HG02642 (cell line): ENCODE measurements at regions not wholly inside any gene's neighbourhood (a gene's known extent, or its start where the extent isn't known, plus 50 kb on each side); places are given as distances from the start of the nearest gene placed in this dataset.
"Not testable (repeated sequence)": the region's sequence is repeated elsewhere in the genome, so short reads cannot be mapped to it uniquely, and the experiment has no call there.

Source experiments
- ATAC-seq: cut with Tn5 transposase; IDR thresholded peaks from one replicate; pipeline ENCODE4 v1.9.1; 2021; ENCODE audit warnings: mild to moderate bottlenecking; ENCODE audit not compliant: unreplicated experiment, poor library complexity

DNA sequence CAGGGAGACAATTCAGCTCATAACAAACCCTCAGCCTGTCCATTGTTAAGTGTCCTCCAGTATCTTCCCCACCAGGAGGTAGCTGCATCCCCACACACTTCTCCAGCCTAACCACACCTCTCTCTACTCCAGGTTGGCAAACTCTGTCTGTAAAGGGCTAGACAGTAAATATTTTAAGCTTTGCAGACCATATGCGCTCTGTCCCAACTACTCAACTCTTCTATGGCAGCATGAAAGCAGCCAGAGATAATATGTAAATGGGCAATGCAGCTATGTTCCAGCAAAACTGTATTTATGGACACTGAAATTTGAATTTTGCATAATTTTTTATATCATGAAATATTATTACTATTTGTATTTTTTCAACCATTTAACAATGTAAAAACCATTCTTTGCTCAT, 230.4 kb upstream of the STT3B start:
- ATAC-seq: no peak

DNA sequence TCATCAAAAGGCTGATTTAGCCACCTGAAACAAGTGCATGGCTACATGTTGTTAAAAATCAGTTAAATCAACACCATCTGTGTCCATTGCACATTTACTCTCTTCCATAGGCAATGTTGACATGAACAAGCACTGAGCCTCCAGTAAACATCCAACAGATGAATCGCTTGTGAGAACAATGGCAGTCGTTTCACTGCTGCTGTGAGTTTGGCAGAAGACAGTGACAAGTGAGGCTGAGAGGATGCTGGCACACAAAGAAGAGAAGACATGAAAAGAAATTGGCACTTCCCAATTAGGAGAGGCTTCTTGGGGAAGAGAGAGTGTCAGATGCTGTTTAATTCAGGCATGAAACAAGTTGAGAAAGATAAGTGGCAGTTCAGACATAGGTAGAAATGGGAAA, 227.4 kb upstream of the STT3B start:
- no peak for ATAC-seq

DNA sequence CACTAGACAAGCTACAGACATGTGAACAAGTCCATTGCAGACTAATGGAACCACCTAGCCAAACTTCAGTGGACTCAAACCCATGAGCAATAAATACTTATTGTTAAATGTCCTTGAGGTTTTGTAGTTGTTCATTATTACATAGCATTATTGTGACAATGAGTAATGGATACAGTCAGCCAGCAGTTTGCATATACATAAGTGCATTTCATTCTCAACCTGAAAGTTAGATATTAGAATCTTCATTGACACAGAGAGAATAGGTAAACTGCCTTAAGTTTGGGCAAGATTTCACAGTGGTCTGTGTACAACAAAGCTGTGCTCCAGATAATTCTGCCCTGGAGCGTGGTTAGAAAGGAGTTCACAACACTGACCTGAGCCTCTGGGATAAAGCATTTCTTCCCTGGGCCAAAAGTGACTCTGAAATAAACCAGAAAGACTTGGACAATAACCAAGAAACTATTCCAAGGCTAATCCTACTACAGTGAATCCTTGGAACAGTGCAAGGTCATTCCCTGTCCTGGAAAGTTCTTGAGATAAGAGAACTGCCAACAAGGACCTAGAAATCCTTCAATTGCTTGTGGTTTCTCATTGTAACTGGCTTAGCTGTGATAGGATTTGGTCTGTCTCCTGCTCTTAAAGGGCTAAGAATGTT, 225.5 kb upstream of the STT3B start:
- ATAC-seq: no peak

DNA sequence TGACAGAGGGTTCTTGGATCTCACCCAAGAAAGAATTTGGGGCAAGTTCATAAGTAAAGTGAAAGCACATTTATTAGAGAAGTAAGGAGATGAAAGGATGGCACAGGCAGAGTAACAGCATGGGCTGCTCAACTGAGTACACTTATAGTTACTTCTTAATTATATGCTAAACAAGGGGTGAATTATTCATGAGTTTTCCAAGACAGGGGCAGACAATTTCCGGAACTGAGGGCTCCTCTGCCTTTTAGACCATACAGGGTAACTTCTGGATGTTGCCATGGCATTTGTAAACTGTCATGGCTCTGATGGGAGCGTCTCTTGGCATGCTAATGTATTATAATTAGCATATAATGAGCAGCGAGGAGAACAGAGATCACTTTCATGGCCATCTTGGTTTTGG, 221.2 kb upstream of the STT3B start:
- no peak for ATAC-seq

DNA sequence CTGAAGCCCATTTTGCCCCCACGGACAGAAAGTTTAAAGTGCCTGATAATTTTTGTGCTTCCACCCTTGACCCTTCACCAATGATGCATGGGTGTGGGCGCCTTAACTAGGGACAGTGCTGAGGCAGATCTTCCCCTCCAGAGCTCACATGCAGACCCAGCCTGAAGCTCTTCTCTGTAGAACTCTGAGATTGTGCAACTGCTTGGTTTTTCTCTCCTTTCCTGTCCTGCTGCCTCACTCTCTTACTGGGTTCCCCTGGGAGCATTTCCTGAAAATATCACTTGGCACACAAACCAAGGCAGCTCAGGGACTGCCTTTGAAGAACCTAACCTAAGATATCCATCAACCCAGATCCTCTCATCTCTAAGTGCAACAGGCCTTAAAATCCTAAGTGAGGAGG, 220.3 kb upstream of the STT3B start:
- no peak for ATAC-seq

DNA sequence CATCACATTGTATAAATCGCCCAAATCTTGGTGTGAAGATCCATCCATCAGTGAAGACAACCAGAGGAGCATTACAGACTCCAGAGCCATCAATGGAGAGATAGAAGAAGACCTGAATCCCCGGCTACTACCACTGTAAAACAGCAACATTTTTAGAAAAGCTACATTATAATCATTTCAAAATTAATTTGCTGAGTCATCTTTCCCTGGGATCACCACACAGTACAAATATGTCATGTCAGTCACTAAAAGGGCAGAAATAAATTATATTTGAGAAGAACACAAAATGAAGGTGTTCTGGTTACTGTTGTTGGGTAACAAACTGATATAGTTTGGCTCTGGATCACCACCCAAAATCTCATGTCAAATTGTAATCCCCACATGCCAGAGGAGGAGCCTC, 218.5 kb upstream of the STT3B start:
- no peak for ATAC-seq

DNA sequence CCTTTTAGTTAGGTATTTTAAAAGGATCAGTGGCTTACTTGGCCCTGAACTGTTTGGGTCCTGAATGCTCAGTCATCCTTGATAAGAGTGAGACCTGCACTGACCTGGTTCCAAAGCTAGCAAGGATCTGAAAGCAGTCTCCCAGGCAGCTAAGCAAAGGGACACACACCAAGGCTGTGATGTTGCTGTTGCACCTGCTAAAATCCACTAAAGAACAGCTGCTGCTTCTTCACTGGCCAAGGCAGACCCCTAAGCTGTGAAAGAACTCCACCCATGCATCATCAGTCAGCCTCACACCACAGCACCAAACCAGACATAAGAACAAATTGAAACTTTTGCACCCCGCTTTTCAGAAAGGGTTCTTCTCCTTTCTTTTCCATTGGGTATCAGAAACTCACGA, 213.4 kb upstream of the STT3B start:
- ATAC-seq: no peak

DNA sequence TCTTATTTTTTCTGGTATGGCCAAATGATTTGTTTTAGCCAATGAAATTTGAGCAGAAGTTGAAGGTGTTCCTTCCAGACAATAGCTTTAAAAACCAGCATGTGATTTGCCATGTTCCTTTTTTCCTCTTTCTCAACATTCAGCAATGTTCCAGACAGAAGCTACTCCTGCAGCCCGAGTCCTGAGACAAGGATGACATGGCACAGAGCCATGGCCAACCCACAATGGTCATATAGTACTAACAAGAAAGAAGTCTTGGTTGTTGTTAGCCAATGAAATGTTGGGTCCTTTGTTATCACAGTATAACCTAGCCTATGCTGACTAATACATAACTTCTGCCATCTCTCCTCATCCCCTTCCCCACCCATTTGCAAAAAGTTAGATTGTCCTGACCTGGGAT, 211.1 kb upstream of the STT3B start:
- no peak for ATAC-seq

DNA sequence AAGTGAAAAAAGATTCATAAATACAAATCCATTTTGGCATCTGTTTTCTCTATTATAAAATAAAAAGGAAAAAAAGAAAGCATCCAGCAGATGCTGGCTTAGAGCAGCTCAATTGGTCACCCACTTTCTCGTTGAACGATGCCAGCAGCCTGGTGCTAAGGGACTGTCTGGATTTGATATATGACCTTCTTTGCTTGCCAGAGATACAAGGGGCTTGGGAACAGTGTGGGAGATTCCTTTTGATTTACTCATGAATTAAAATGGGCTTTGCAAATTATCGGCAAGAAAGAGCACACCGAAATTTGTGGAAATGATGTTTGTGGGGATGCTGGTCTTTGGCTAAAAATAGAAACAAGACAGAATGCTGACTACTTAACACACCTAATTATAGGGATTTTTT, 210.3 kb upstream of the STT3B start:
- no peak for ATAC-seq

DNA sequence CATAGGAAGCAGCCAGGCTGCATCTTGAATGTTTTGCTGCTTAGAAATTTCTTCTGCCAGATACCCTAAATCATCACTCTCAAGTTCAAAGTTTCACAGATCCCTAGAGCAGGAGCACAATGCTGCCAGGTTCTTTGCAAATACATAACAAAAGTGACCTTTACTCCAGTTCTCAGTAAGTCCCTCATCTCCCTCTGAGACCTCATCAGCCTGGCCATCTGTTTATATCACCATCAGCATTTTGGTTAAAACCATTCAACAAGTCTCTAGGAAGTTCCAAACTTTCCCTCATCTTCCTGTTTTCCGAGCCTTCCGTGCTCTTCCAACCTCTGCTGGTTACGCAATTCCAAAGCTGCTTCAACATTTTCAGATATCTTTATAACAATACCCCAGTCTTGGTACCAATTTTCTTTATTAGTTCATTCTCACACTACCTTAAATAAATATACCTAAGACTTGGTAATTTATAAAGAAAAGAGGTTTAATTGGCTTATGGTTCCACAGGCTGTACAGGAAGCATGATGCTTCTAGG, 204.8 kb upstream of the STT3B start:
- not testable (repeated sequence) for ATAC-seq

DNA sequence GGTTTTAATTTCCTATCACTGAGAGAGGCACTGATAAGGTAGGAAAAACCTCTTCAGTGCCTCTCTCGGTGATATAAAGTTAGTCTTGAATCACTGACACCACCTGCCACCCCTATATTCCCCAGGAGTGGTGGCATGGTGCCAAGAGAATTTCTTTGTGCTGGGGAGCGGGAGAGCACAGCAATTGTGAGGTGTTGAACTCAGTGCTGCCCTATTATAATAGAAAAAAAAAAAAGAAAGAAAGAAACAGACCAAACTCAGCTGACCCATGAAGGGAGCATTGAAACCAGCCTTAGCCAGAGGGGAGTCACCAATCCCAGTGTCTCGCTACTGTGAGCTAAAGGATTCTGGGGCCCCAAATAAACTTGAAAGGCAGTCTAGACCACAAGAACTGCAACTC, 201.4 kb upstream of the STT3B start:
- ATAC-seq: no peak

DNA sequence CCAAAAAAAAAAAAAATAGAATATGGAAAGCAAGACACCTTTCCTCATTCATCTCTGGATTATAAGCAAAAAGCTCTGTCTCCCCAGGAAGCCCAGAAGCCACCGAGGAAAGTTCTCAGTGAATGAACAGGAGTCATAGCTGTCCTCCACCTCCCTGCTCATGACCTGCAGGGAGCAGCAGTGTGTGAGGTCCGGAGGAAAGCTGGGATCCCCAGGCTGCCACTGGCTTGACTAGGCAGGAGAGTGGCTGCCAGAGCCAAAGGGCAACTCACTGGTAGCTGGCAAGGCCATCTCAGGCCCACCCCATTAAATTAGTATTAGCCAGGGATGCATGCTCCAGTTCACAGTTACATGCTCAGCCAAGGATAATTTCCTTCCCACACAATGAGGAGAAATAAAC, 191.6 kb upstream of the STT3B start:
- ATAC-seq: no peak

DNA sequence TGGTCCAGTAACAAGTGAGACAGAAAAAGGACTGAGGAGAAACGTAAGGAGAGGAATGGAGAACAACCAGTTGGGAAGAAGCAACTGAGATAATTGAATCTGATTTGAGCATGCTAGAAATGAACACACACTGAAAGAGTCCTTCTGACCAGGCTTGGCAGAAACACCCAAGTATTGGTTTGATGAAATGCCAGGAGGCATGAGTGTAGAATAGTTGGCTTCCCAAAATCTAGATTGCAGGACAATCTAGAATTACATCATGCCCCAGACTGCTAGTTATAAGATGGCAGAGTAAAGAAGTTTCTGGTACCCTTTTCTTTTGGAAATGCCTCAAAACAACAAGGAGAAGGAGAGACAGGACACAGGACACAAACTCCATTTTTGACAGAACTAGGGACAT, 189.7 kb upstream of the STT3B start:
- ATAC-seq: no peak

DNA sequence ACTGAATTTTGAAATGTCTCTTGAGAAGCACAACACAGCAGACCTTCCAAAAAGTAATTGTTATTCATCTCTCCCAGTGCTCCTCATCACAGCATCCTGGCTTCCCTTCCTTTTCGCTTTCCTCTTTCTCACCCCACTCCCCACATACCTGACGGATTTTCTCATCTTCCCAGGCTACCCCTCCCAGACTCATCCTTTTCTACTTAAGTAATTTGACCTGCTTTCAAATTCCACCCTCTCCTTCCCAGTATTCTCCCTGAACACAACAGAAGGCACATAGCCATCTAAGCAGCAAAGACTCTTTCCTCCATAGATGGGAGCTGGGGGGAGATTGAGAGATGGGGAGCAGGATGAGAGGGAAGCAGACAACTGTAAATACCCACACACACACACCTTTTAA, 187.1 kb upstream of the STT3B start:
- ATAC-seq: no peak

DNA sequence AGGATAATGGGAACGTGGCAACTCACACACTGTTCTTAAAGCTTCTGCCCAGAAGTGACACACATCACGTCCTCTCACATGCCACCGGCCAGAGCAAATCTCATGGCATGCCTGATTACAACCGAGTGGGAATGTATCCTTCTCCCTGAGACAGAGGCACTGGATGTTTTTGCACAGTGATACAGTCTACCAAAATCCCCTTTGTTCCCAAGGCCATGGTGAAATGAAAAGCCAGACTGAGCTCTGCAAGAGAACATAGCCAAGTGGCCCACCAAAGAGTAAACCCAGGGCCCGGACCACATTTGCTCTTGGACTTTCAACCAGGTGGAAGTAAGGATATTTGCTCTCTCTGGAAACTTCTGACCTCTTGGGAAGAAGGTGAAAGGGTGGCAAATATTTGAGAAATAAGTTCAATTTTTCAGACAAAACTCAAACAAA, 186.2 kb upstream of the STT3B start:
- ATAC-seq: no peak

DNA sequence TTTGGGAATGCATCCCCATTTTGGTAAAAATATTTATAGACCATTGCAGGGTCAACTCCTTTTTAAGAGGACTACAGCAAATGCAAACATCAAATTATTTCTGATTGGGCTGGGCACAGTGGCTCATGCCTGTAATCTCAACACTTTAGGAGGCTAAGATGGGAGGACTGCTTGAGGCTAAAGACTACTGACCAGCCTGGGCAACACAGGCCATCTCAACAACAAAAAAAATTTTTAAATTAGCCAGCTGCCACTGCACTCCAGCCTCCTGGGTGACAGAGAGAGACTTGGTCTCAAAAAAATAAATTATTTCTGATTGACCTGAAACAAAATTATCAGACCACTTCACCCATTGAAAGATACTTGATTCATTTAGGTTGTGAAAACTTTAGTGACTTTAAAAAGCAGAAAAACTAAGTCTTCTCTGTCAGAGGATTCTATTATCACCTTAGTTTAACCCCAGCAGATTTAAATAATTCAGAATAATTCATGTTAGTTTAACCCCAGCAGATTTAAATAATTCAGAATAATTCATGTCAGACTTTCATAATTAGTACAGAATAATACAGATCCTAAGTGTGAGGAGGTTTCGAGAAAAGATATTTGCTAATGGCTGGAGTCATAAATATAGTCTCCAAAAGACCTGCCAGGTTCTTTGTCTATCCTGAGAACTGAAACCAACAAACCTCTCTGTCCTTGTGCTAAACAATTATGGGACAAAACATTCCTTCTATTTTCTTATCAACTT, 183.6 kb upstream of the STT3B start:
- no peak for ATAC-seq

DNA sequence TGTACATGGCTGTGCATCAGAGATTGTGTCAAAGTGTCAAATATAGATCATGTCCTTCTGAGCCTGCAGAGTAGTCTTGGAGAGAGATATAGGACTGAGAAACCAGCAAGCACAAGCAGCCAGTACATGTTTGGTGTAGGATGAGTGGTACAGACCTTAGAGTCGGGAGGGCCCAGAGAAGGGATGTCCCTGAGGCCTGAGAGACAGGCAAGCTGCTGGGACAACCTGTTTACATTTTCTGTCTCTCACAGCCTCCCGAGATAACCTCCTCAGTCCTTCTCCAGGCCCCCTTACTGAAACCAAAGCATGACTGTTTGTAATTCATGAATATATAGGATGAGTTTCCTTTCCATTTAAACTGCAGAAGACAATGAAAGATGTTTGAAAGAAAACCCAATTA, 182.4 kb upstream of the STT3B start:
- ATAC-seq: no peak

DNA sequence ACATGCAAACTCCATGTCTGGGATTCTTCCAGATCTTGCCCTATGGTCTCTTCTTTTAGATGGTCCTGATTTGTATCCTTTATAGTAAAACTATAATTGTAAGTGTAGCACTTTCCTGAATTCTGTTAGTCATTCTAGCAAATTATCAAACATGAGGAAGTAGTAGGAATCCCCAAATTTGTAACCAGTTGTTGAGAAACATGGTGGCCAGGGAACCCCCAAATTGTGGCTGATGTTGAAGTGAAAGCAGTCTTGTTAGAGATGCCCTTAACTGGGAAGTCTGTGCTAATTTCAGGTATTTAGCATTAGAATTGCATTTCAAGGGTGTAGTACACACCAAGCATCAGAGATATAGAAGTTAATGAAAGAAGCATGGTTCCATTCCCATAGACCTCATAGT, 180.4 kb upstream of the STT3B start:
- ATAC-seq: no peak

DNA sequence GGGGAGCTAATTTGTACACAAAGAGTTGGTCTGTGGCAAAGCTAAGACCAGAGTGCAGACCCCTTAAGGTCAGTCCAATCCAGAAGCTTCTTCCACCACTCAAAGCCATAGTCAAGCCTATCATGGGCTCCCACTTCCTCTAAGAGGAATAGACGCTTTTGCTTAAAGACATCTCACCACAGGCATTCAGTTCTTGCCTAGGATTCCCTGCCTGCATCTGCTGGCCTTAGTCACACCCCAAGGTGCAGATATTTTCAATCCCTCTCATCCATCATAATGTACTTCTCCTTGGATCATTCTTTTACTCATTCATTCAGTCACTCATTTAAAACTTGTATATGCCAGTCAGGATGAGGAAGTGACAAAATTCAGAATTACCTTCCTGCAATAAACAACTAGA, 179.6 kb upstream of the STT3B start:
- ATAC-seq: no peak

DNA sequence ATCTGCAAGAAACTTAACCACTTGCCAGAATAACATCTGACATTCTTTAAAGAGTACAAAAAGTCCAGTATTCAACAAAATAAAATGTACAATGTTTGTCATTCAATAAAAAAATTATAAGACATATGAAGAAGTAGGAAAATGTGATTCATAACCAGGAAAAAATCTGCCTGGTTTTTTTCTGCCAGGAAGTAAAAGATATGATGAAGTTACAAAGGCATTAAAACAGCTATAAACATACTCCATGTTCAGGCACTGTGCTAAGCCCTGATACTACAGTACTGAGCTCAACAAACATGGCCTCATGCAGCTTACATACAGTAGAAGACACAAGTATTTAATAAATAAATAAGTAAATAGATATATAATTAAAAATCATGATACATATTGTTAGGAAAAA, 178.4 kb upstream of the STT3B start:
- ATAC-seq: no peak

DNA sequence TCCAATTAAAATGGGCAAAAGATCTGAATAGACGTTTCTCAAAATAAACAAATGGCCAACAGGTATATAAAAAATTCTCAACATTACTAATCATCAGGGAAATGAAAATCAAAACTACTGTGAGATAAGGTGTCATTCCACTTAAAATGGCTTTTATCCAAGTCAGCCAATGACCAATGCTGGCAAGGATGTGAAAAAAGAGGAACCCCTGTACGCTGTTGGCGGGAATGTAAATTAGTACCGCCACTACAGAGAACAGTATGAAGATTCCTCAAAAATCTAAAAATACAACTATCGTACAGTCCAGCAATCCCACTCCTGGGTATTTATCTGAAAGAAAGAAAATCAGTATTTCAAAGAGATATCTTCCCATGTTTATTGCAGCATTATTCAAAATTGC, 176.9 kb upstream of the STT3B start:
- ATAC-seq: no peak

DNA sequence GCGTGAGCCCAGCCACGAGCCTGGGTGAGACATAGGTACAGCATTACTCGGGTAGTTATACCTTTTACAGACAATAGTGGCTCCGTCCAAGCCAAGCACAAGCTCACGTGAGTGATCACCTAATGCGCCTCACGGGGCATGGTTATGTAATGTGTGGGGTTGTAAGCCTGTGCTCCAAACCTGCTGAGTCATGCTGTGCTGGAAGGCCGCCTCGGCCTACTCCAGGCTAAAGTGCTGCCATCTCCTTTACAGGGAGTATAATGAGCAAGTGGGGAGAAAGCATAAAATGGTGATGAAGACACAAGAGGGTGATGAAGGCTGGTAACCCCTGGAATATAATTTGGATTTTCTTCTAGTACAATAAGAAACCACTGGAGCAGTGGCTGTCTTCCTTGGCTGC, 175.8 kb upstream of the STT3B start:
- no peak for ATAC-seq
